ENCODE measurements at regions not wholly inside any gene's neighbourhood (a gene's known extent, or its start where the extent isn't known, plus 50 kb on each side); places are given as distances from the start of the nearest gene placed in this dataset.
"Not testable (repeated sequence)": the region's sequence is repeated elsewhere in the genome, so short reads cannot be mapped to it uniquely, and the experiment has no call there.

DNA sequence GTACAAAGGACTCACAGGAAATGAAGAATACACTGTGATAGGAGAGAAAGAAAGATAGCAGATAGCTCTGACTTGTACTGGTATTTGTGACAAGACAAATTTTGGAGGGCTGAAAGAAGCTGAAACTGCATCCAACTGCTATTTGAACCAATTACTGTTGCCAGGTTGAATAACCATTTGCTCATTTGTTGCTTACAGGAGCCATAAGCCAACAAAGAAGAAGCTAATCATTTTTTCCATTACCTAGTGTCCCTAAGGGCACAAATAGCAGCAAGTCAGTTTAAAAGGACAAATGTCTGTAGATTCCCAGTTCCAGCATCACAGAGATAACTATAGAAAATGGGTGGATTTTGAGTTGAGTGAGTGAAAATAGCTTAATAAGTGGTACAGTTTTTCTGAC, 376.9 kb upstream of the ARPP21 start:
- Histone ChIP-seq H3K9me3 (ENCODE audit: control insufficient read depth in 2 of 2, insufficient read depth in 1 of 2, low read depth in 1 of 2, low read length in 1 of 2) (peaks cover 0 to 3% of the 10 kb centered on the region in 2 donors), H3K4me1 (ENCODE audit: control insufficient read depth in 3 of 3, insufficient read depth in 2 of 3, low read depth in 1 of 3, low read length in 2 of 3) (no peaks in the 10 kb centered on the region), H3K27me3 (ENCODE audit: control insufficient read depth in 3 of 3, insufficient read depth in 3 of 3, low read length in 3 of 3) (no peaks in the 10 kb centered on the region), H3K27ac (ENCODE audit: low read depth in 1 of 3, low read length in 2 of 3) (no peak overlapping the region), H3K4me3 (ENCODE audit: low read depth in 1 of 3, low read length in 3 of 3) (no peak overlapping the region), H3K36me3 (ENCODE audit: control insufficient read depth in 3 of 3, insufficient read depth in 2 of 3, low read depth in 1 of 3, low read length in 3 of 3) (no peaks in the 10 kb centered on the region)
- FAIRE-seq (no peak), DNase-seq (no peak)

GRCh38 chr3:35263477-35263876, 375.8 kb upstream of the ARPP21 start:
- H3K9me3 ChIP-seq (ENCODE audit: control insufficient read depth in 2 of 2, insufficient read depth in 1 of 2, low read depth in 1 of 2, low read length in 1 of 2): peaks cover 0 to 3% of the 10 kb centered on the region in 2 donors
- no peak for DNase-seq
- H3K4me3 ChIP-seq (ENCODE audit: low read depth in 1 of 3, low read length in 3 of 3): no peak overlapping the region
- no peaks in the 10 kb centered on the region for H3K36me3 ChIP-seq (ENCODE audit: control insufficient read depth in 3 of 3, insufficient read depth in 2 of 3, low read depth in 1 of 3, low read length in 3 of 3)
- H3K27me3 ChIP-seq (ENCODE audit: control insufficient read depth in 3 of 3, insufficient read depth in 3 of 3, low read length in 3 of 3): no peaks in the 10 kb centered on the region
- 73 to 86% (median 80%) methylated on average over 1 of the region's 1 CpG for WGBS, 3 donors
- FAIRE-seq: no peak
- H3K4me1 ChIP-seq (ENCODE audit: control insufficient read depth in 3 of 3, insufficient read depth in 2 of 3, low read depth in 1 of 3, low read length in 2 of 3): no peaks in the 10 kb centered on the region
- no peak overlapping the region for H3K27ac ChIP-seq (ENCODE audit: low read depth in 1 of 3, low read length in 2 of 3)

GRCh38 chr3:35266065-35266464, 373.3 kb upstream of the ARPP21 start:
- not testable (repeated sequence) for FAIRE-seq; H3K36me3 ChIP-seq (ENCODE audit: control insufficient read depth in 3 of 3, insufficient read depth in 2 of 3, low read depth in 1 of 3, low read length in 3 of 3); H3K9me3 ChIP-seq (ENCODE audit: control insufficient read depth in 2 of 2, insufficient read depth in 1 of 2, low read depth in 1 of 2, low read length in 1 of 2); H3K4me3 ChIP-seq (ENCODE audit: low read depth in 1 of 3, low read length in 3 of 3); H3K27me3 ChIP-seq (ENCODE audit: control insufficient read depth in 3 of 3, insufficient read depth in 3 of 3, low read length in 3 of 3); DNase-seq; H3K27ac ChIP-seq (ENCODE audit: low read depth in 1 of 3, low read length in 2 of 3); H3K4me1 ChIP-seq (ENCODE audit: control insufficient read depth in 3 of 3, insufficient read depth in 2 of 3, low read depth in 1 of 3, low read length in 2 of 3)
- WGBS, 3 donors: 91 to 92% (median 92%) methylated on average over 12 of the region's 12 CpGs

- Histone ChIP-seq H3K36me3 (ENCODE audit: control insufficient read depth in 3 of 3, insufficient read depth in 2 of 3, low read depth in 1 of 3, low read length in 3 of 3) (no peaks in the 10 kb centered on the region), H3K27ac (ENCODE audit: low read depth in 1 of 3, low read length in 2 of 3) (no peak overlapping the region), H3K9me3 (ENCODE audit: control insufficient read depth in 2 of 2, insufficient read depth in 1 of 2, low read depth in 1 of 2, low read length in 1 of 2) (peaks cover 0 to 20% of the 10 kb centered on the region in 2 donors), H3K4me3 (ENCODE audit: low read depth in 1 of 3, low read length in 3 of 3) (no peak overlapping the region), H3K27me3 (ENCODE audit: control insufficient read depth in 3 of 3, insufficient read depth in 3 of 3, low read length in 3 of 3) (no peaks in the 10 kb centered on the region), H3K4me1 (ENCODE audit: control insufficient read depth in 3 of 3, insufficient read depth in 2 of 3, low read depth in 1 of 3, low read length in 2 of 3) (no peaks in the 10 kb centered on the region)
- 81 to 95% (median 87%) methylated on average over 2 of the region's 2 CpGs for WGBS, 3 donors
- FAIRE-seq (no peak), DNase-seq (no peak)
Measured at GRCh38 chr3:35275768-35276167, 363.6 kb upstream of the ARPP21 start.

- Histone ChIP-seq H3K9me3 (ENCODE audit: control insufficient read depth in 2 of 2, insufficient read depth in 1 of 2, low read depth in 1 of 2, low read length in 1 of 2) (peaks cover 0 to 20% of the 10 kb centered on the region in 2 donors), H3K4me3 (ENCODE audit: low read depth in 1 of 3, low read length in 3 of 3) (no peak overlapping the region), H3K36me3 (ENCODE audit: control insufficient read depth in 3 of 3, insufficient read depth in 2 of 3, low read depth in 1 of 3, low read length in 3 of 3) (no peaks in the 10 kb centered on the region), H3K4me1 (ENCODE audit: control insufficient read depth in 3 of 3, insufficient read depth in 2 of 3, low read depth in 1 of 3, low read length in 2 of 3) (no peaks in the 10 kb centered on the region), H3K27me3 (ENCODE audit: control insufficient read depth in 3 of 3, insufficient read depth in 3 of 3, low read length in 3 of 3) (no peaks in the 10 kb centered on the region), H3K27ac (ENCODE audit: low read depth in 1 of 3, low read length in 2 of 3) (no peak overlapping the region)
- DNase-seq: no peak
- no peak for FAIRE-seq
- WGBS, 3 donors: 29 to 61% (median 33%) methylated on average over 1 of the region's 1 CpG
Measured at GRCh38 chr3:35276568-35276967, 362.8 kb upstream of the ARPP21 start.

GRCh38 chr3:35291471-35292236, 347.7 kb upstream of the ARPP21 start:
- DNase-seq (no peak), FAIRE-seq (no peak)
- Histone ChIP-seq H3K27ac (ENCODE audit: low read depth in 1 of 3, low read length in 2 of 3) (no peak overlapping the region), H3K4me1 (ENCODE audit: control insufficient read depth in 3 of 3, insufficient read depth in 2 of 3, low read depth in 1 of 3, low read length in 2 of 3) (no peaks in the 10 kb centered on the region), H3K9me3 (ENCODE audit: control insufficient read depth in 2 of 2, insufficient read depth in 1 of 2, low read depth in 1 of 2, low read length in 1 of 2) (no peaks in the 10 kb centered on the region), H3K36me3 (ENCODE audit: control insufficient read depth in 3 of 3, insufficient read depth in 2 of 3, low read depth in 1 of 3, low read length in 3 of 3) (no peaks in the 10 kb centered on the region), H3K27me3 (ENCODE audit: control insufficient read depth in 3 of 3, insufficient read depth in 3 of 3, low read length in 3 of 3) (no peaks in the 10 kb centered on the region), H3K4me3 (ENCODE audit: low read depth in 1 of 3, low read length in 3 of 3) (no peak overlapping the region)
- 52 to 73% (median 62%) methylated on average over 4 of the region's 4 CpGs for WGBS, 3 donors

DNA sequence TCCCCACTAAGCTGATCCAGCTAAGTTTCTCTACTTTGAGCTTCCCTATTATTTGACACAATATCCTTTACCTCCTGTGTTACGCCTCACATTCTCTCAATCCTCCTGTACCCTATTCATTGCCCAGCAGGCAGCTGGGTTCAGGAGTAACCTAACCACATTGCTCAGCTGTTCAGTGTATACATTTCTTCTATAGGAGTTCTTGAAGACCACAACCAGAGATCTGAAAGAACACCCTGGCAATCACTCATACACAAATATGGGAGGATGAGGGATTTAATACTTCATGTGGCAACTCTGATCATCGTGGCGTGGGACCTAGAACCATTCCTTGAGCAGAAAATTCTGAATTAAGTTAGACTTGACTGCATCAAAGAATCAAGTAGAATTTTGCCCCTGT, 346.8 kb upstream of the ARPP21 start:
- Histone ChIP-seq H3K9me3 (ENCODE audit: control insufficient read depth in 2 of 2, insufficient read depth in 1 of 2, low read depth in 1 of 2, low read length in 1 of 2) (no peaks in the 10 kb centered on the region), H3K36me3 (ENCODE audit: control insufficient read depth in 3 of 3, insufficient read depth in 2 of 3, low read depth in 1 of 3, low read length in 3 of 3) (no peaks in the 10 kb centered on the region), H3K27me3 (ENCODE audit: control insufficient read depth in 3 of 3, insufficient read depth in 3 of 3, low read length in 3 of 3) (no peaks in the 10 kb centered on the region), H3K4me3 (ENCODE audit: low read depth in 1 of 3, low read length in 3 of 3) (no peak overlapping the region), H3K4me1 (ENCODE audit: control insufficient read depth in 3 of 3, insufficient read depth in 2 of 3, low read depth in 1 of 3, low read length in 2 of 3) (no peaks in the 10 kb centered on the region), H3K27ac (ENCODE audit: low read depth in 1 of 3, low read length in 2 of 3) (no peak overlapping the region)
- no peak for FAIRE-seq
- DNase-seq: no peak
- whole genome bisulfite sequencing, 3 donors: 83 to 87% (median 84%) methylated on average over 3 of the region's 3 CpGs

GRCh38 chr3:35295906-35296305, 343.4 kb upstream of the ARPP21 start:
- Histone ChIP-seq H3K27me3 (ENCODE audit: control insufficient read depth in 3 of 3, insufficient read depth in 3 of 3, low read length in 3 of 3) (no peaks in the 10 kb centered on the region), H3K4me3 (ENCODE audit: low read depth in 1 of 3, low read length in 3 of 3) (no peak overlapping the region), H3K36me3 (ENCODE audit: control insufficient read depth in 3 of 3, insufficient read depth in 2 of 3, low read depth in 1 of 3, low read length in 3 of 3) (no peaks in the 10 kb centered on the region), H3K9me3 (ENCODE audit: control insufficient read depth in 2 of 2, insufficient read depth in 1 of 2, low read depth in 1 of 2, low read length in 1 of 2) (no peaks in the 10 kb centered on the region), H3K27ac (ENCODE audit: low read depth in 1 of 3, low read length in 2 of 3) (no peak overlapping the region), H3K4me1 (ENCODE audit: control insufficient read depth in 3 of 3, insufficient read depth in 2 of 3, low read depth in 1 of 3, low read length in 2 of 3) (no peaks in the 10 kb centered on the region)
- FAIRE-seq (no peak), DNase-seq (no peak)
- 42 to 64% (median 63%) methylated on average over 2 of the region's 2 CpGs for WGBS, 3 donors

DNA sequence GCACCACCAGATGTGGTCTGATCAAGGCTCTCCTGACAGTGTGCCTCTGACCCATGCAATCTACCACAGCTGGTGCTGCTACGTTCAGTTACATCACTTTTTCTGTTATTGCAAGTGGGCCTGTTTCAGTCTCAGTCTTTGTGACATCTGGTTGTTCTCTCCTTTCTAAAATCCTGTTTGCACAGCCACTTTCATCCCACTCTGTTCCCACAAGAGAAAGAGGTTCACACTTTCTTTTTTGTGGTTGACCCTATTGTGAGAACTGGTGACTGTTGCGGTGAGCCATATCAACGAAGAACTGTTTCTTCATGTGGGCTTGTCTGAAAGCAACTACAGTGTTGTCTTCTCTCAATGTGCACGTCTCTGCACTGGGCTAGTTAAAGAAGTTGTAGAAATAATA, 342.8 kb upstream of the ARPP21 start:
- DNase-seq (no peak), FAIRE-seq (no peak)
- no peak overlapping the region for H3K27ac ChIP-seq (ENCODE audit: low read depth in 1 of 3, low read length in 2 of 3)
- WGBS, 3 donors: 69 to 84% (median 70%) methylated on average over 4 of the region's 4 CpGs
- H3K36me3 ChIP-seq (ENCODE audit: control insufficient read depth in 3 of 3, insufficient read depth in 2 of 3, low read depth in 1 of 3, low read length in 3 of 3): no peaks in the 10 kb centered on the region
- no peaks in the 10 kb centered on the region for H3K9me3 ChIP-seq (ENCODE audit: control insufficient read depth in 2 of 2, insufficient read depth in 1 of 2, low read depth in 1 of 2, low read length in 1 of 2)
- no peaks in the 10 kb centered on the region for H3K27me3 ChIP-seq (ENCODE audit: control insufficient read depth in 3 of 3, insufficient read depth in 3 of 3, low read length in 3 of 3)
- H3K4me3 ChIP-seq (ENCODE audit: low read depth in 1 of 3, low read length in 3 of 3): no peak overlapping the region
- no peaks in the 10 kb centered on the region for H3K4me1 ChIP-seq (ENCODE audit: control insufficient read depth in 3 of 3, insufficient read depth in 2 of 3, low read depth in 1 of 3, low read length in 2 of 3)

Data from small intestine (tissue), 7 donors.